MCF 10A (cell line): ENCODE measurements at regions not wholly inside any gene's neighbourhood (a gene's known extent, or its start where the extent isn't known, plus 50 kb on each side); places are given as distances from the start of the nearest gene placed in this dataset.

Experiments
- BruUV-seq: library from RNA; stranded (reverse); fragments of 400-500 nt; replicated peaks from 2 replicates; lab custom pipeline; 2021; lab: Mats Ljungman, UMichigan
- CTCF ChIA-PET: fragments of 300-600 bp; sonication (Branson Sonifier 250); formaldehyde crosslinking; extraction: SDS; loops from one replicate; lab custom pipeline; 2021; ENCODE audit warnings: antibody characterized with exemption, inconsistent platforms; lab: Yijun Ruan, JAX
- POLR2A ChIA-PET: fragments of 300-600, 350-650 bp; sonication (Branson Sonifier 250); formaldehyde crosslinking; extraction: SDS; loops from one replicate; lab custom pipeline; 2020; ENCODE audit warnings: antibody characterized with exemption, inconsistent platforms; lab: Yijun Ruan, JAX
- DNase-seq: peaks from one replicate; pipeline ENCODE4 v3.0.0-alpha.2; 2018; ENCODE audit not compliant: unreplicated experiment
- H3K27ac Mint-ChIP-seq: one replicate; pipeline ENCODE4 v1.8.0; 2022; ENCODE audit warnings: mild to moderate bottlenecking, low read depth, mixed read lengths; ENCODE audit not compliant: unreplicated experiment
- H3K27me3 Mint-ChIP-seq: one replicate; pipeline ENCODE4 v1.8.0; 2022; ENCODE audit warnings: mixed read lengths; ENCODE audit not compliant: insufficient read depth, unreplicated experiment
- H3K36me3 Mint-ChIP-seq: one replicate; pipeline ENCODE4 v1.8.0; 2022; ENCODE audit warnings: mild to moderate bottlenecking, moderate library complexity, mixed read lengths; ENCODE audit not compliant: insufficient read depth, unreplicated experiment
- H3K4me1 Mint-ChIP-seq: one replicate; pipeline ENCODE4 v1.8.0; 2022; ENCODE audit warnings: mixed read lengths; ENCODE audit not compliant: insufficient read depth, unreplicated experiment
- H3K4me3 Mint-ChIP-seq: one replicate; pipeline ENCODE4 v1.8.0; 2022; ENCODE audit warnings: mild to moderate bottlenecking, moderate library complexity, mixed read lengths; ENCODE audit not compliant: unreplicated experiment
- H3K9me3 Mint-ChIP-seq: one replicate; pipeline ENCODE4 v1.8.0; 2022; ENCODE audit warnings: mixed read lengths; ENCODE audit not compliant: unreplicated experiment
- CTCF ChIP-seq: fragments of 200-600 bp; IDR thresholded peaks from one replicate; pipeline ENCODE4 v1.8.0; 2022; ENCODE audit warnings: antibody characterized with exemption, mild to moderate bottlenecking; ENCODE audit not compliant: unreplicated experiment
- intact Hi-C: fragments of 100-400 bp; cut with micrococcal nuclease; formaldehyde crosslinking; loops from 2 replicates; pipeline ENCODE4 v1.14.1; 2022

DNA sequence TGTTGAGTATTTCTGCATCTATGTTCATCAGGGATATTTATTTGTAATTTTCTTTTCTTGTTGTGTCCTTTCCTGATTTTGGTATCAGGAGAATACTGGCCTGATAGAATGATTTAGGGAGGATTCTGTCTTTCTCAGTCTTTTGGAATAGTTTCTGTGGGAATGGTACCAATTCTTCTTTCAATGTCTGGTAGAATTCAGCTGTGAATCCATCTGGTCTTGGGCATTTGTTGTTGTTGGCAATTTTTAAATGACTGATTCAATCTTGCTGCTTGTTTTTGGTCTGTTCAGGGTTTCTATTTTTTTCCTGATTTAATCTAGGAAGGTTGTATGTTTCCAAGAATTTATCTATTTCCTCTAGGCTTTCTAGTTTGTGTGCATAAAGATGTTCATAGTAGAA, 170.9 kb upstream of the PDE3A start:
- ChIA-PET POLR2A (no interaction called here), CTCF (no interaction called here)
- Mint-ChIP-seq H3K27me3 (peaks cover 43% of the 10 kb centered on the region), H3K4me3 (no peak overlapping the region), H3K9me3 (no peaks in the 10 kb centered on the region), H3K4me1 (no peaks in the 10 kb centered on the region), H3K36me3 (no peaks in the 10 kb centered on the region), H3K27ac (no peak overlapping the region)
- no TSS peak for BruUV-seq
- intact Hi-C loops, result no loop called here
- no peak for DNase-seq
- no peak for TF ChIP-seq CTCF

DNA sequence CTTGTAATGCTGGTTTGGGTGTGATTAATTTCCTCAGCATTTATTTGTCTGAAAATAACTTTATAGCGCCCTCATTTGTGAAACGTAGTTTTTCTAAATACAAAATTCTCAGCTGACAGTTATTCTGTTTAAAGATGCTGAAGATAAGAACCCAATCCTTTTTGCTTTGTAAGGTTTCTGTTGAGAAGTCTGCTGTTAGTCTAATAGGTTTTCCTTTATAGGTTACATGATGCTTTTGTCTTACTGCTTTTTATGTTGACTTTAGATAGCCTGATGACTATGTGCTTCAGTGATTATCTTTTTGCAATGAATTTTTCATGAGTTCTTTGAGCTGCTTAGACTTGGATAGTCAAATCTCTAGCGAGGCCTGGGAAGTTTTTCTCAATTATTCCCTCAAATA, 168.6 kb upstream of the PDE3A start:
- CTCF ChIA-PET, result interaction anchor here (0.6 kb wide), 1 partner anchor 247 kb away, joined by 3 read pairs; no protein-coding TSS in a partner anchor

DNA sequence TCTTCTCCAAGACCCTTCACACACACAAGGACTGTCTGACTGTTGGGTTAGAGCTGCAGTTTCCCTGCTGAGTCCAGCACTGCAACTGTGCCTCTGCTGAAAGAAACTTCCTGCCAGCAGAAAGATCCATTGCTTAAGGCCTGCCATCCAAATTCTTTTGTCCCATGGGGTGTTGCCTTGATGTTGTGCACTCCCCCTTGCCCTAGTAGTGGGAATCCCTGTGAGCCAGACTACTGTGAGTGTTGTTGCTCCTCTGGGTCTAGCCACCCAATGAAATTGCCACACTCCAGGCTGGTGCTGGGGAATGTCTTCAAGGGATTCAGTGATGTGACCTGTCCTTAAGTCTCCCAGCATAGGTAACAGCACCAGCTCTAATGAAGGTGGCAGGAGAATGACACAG, 166.6 kb upstream of the PDE3A start:
- intact Hi-C loops, result no loop called here
- ChIA-PET POLR2A (no interaction called here), CTCF (no interaction called here)
- no TSS peak for BruUV-seq
- no peak for DNase-seq
- Mint-ChIP-seq H3K27me3 (peaks cover 35% of the 10 kb centered on the region), H3K27ac (no peak overlapping the region), H3K4me1 (no peaks in the 10 kb centered on the region), H3K9me3 (no peaks in the 10 kb centered on the region), H3K36me3 (no peaks in the 10 kb centered on the region), H3K4me3 (no peak overlapping the region)
- TF ChIP-seq CTCF, result no peak

More for the DNA sequence above, 168.6 kb upstream of the PDE3A start:
- H3K9me3 Mint-ChIP-seq, result no peaks in the 10 kb centered on the region
- BruUV-seq, result no TSS peak
- no peak overlapping the region for H3K4me3 Mint-ChIP-seq
- POLR2A ChIA-PET, result no interaction called here
- no peaks in the 10 kb centered on the region for H3K4me1 Mint-ChIP-seq
- DNase-seq, result no peak
- H3K27ac Mint-ChIP-seq, result no peak overlapping the region
- peaks cover 35% of the 10 kb centered on the region for H3K27me3 Mint-ChIP-seq
- intact Hi-C loops, result no loop called here
- TF ChIP-seq CTCF, result no peak
- no peaks in the 10 kb centered on the region for H3K36me3 Mint-ChIP-seq

GRCh38 chr12:20205854-20206253, 162.5 kb upstream of the PDE3A start:
- ChIA-PET CTCF (interaction anchor here (0.6 kb wide), 1 partner anchor 50 kb away, joined by 4 read pairs; no protein-coding TSS in a partner anchor), POLR2A (interaction anchor here (0.6 kb wide), 1 partner anchor 694 kb away, joined by 5 read pairs; no protein-coding TSS in a partner anchor)
- Mint-ChIP-seq H3K27ac (no peak overlapping the region), H3K4me1 (no peaks in the 10 kb centered on the region), H3K4me3 (no peak overlapping the region), H3K9me3 (no peaks in the 10 kb centered on the region), H3K36me3 (no peaks in the 10 kb centered on the region), H3K27me3 (peaks cover 8% of the 10 kb centered on the region)
- TF ChIP-seq CTCF, result no peak
- peak; percentile 18 for DNase-seq
- intact Hi-C loops, result no loop called here
- no TSS peak for BruUV-seq
